CD8-positive, alpha-beta memory T cell (primary cell): ENCODE measurements at regions not wholly inside any gene's neighbourhood (a gene's known extent, or its start where the extent isn't known, plus 50 kb on each side); places are given as distances from the start of the nearest gene placed in this dataset.

Source experiments
- CTCF ChIA-PET: fragments of 350-600 bp; sonication (Branson Sonifier 250); formaldehyde crosslinking; loops from one replicate; lab custom pipeline; 2021; ENCODE audit warnings: antibody characterized with exemption; lab: Charles Lee
- POLR2A ChIA-PET: fragments of 350-600 bp; sonication (Branson Sonifier 250); formaldehyde crosslinking; loops from one replicate; lab custom pipeline; 2021; ENCODE audit warnings: antibody characterized with exemption; lab: Charles Lee
- DNase-seq, 5 donors: peaks; one replicate each; pipeline versions ENCODE4 v3.0.0 to v3.0.0-alpha.2; 2020 to 2022; ENCODE audit warnings: mixed read lengths in 1 of 5
- H3K27ac ChIP-seq: one replicate; pipeline ENCODE4 v1.7.0; 2013; ENCODE audit warnings: low read depth, mild to moderate bottlenecking, low read length, moderate library complexity
- H3K27me3 ChIP-seq: 2 replicates; pipeline ENCODE4 v1.7.0; 2013; ENCODE audit warnings: low read length, mild to moderate bottlenecking; ENCODE audit not compliant: insufficient read depth, poor library complexity, severe bottlenecking
- H3K36me3 ChIP-seq: 2 replicates; pipeline ENCODE4 v1.7.0; 2013; ENCODE audit warnings: mild to moderate bottlenecking, low read length, moderate library complexity; ENCODE audit not compliant: insufficient read depth
- H3K4me1 ChIP-seq: 2 replicates; pipeline ENCODE4 v1.7.0; 2013; ENCODE audit warnings: mild to moderate bottlenecking, low read length, moderate library complexity; ENCODE audit not compliant: insufficient read depth
- H3K4me3 ChIP-seq: 2 replicates; pipeline ENCODE4 v1.7.0; 2013; ENCODE audit warnings: mild to moderate bottlenecking, low read length
- H3K9me3 ChIP-seq: 2 replicates; pipeline ENCODE4 v1.7.0; 2013; ENCODE audit warnings: mild to moderate bottlenecking, low read length
- H3K27ac Mint-ChIP-seq, 8 donors: one replicate each; pipeline ENCODE4 v1.8.0; 2020 to 2021; ENCODE audit warnings: mixed read lengths in 8 of 8, mild to moderate bottlenecking in 6 of 8, inconsistent platforms in 3 of 8, moderate library complexity in 3 of 8
- H3K27me3 Mint-ChIP-seq, 2 donors: one replicate each; pipeline ENCODE4 v1.8.0; 2020 to 2021; ENCODE audit warnings: mixed read lengths in 2 of 2, mild to moderate bottlenecking in 1 of 2, moderate library complexity in 1 of 2
- H3K36me3 Mint-ChIP-seq, 3 donors: one replicate each; pipeline ENCODE4 v1.8.0; 2020 to 2021; ENCODE audit warnings: mixed read lengths in 3 of 3, inconsistent platforms in 1 of 3, mild to moderate bottlenecking in 1 of 3
- H3K4me1 Mint-ChIP-seq, 3 donors: one replicate each; pipeline ENCODE4 v1.8.0; 2020 to 2021; ENCODE audit warnings: mixed read lengths in 3 of 3, inconsistent platforms in 1 of 3, mild to moderate bottlenecking in 1 of 3
- H3K4me3 Mint-ChIP-seq, 7 donors: one replicate each; pipeline ENCODE4 v1.8.0; 2020 to 2021; ENCODE audit warnings: mixed read lengths in 7 of 7, mild to moderate bottlenecking in 6 of 7, moderate library complexity in 4 of 7, inconsistent platforms in 2 of 7
- H3K9me3 Mint-ChIP-seq, 5 donors: one replicate each; pipeline ENCODE4 v1.8.0; 2020 to 2022; ENCODE audit warnings: mixed read lengths in 5 of 5, mild to moderate bottlenecking in 3 of 5, moderate library complexity in 2 of 5, inconsistent platforms in 1 of 5

DNA sequence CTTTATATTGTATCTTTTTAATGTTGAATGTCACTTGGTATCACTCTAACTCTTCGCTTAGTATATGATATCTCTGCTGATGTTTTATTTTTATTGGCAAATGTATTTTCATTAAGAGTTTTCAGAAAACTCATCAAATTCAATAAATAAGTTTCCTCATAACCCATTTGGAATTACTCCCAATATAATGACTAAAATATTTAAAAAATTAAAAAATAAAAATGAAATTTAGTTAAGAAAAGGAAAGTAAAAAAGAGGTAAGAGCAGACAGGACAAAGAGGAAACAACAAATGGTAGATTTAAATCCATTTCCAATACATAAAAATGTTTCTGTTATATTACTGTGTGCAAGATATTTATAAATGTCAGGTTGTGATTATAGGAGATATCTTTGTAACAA lies 548.9 kb upstream of the SPRY2 start:
- Histone ChIP-seq H3K27ac (no peak overlapping the region), H3K4me3 (no peak overlapping the region), H3K27me3 (no peaks in the 10 kb centered on the region), H3K9me3 (no peaks in the 10 kb centered on the region), H3K4me1 (no peaks in the 10 kb centered on the region), H3K36me3 (no peaks in the 10 kb centered on the region)
- Mint-ChIP-seq H3K27ac (no peak overlapping the region), H3K4me3 (no peak overlapping the region), H3K27me3 (no peaks in the 10 kb centered on the region), H3K9me3 (peaks cover 0 to 14% (median 0%) of the 10 kb centered on the region in 5 donors), H3K36me3 (no peaks in the 10 kb centered on the region), H3K4me1 (no peaks in the 10 kb centered on the region)
- POLR2A ChIA-PET = no interaction called here
- CTCF ChIA-PET = no interaction called here
- DNase-seq = no peak

DNA sequence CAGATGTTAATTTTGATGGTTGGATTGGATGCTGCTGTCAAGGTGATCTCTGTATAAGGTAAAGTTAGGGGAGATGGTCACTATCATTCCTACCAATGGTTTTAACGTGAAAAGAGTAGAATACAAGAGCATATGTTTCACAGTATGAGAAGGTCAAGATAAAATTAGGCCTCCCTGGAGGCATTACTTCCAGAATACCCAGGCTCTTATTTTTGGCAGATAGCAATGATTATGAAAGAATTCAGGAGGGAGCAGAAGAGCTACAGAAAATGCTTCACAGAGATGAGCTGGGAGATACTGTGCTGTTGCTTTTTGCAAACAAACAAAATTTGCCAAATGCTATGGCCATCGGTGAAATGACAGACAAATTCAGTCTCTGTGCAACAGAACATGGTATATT lies 547.5 kb upstream of the SPRY2 start:
- Histone ChIP-seq H3K4me1 (no peaks in the 10 kb centered on the region), H3K36me3 (no peaks in the 10 kb centered on the region), H3K27ac (no peak overlapping the region), H3K4me3 (no peak overlapping the region), H3K27me3 (no peaks in the 10 kb centered on the region), H3K9me3 (no peaks in the 10 kb centered on the region)
- H3K27ac Mint-ChIP-seq = no peak overlapping the region
- CTCF ChIA-PET = no interaction called here
- H3K4me1 Mint-ChIP-seq = no peaks in the 10 kb centered on the region
- POLR2A ChIA-PET = no interaction called here
- no peaks in the 10 kb centered on the region for H3K36me3 Mint-ChIP-seq
- no peaks in the 10 kb centered on the region for H3K27me3 Mint-ChIP-seq
- no peak overlapping the region for H3K4me3 Mint-ChIP-seq
- DNase-seq = no peak
- H3K9me3 Mint-ChIP-seq = peaks cover 0 to 14% (median 0%) of the 10 kb centered on the region in 5 donors

DNA sequence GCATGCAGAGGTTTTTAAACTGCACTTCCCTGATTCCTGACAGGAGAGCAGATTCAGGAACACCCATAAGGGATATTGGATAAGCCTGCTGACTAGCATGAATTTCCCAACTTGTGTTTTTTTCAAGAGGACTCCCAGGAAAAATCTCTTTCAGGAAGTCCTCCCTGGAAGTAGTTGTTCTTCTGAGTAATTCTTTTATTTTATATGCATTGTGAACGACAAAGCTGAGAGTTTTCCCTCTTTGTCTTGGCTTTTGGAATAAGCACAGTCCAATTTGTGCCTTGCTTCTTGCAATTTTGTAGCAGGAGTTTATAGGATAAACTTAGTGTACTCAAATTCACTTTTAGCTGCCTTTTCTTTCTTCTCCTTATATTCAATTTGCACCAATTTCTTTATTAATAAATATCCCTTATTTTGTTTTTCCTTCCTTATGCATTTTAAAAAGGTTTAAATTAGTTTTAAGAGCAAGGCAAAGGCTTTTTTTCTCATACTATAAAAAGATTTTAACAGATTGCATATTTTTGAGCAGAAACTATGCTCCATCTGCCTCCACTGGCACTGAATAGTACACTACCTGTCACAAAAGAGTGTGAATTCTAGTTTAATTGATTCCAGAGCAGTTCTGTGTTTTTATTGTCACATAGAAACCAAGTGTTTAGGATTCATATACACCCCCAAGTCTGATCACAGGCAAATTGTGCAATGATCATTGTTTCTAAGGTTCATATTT lies 543.3 kb upstream of the SPRY2 start:
- ChIA-PET POLR2A (no interaction called here), CTCF (no interaction called here)
- Mint-ChIP-seq H3K9me3 (peaks cover 0 to 8% (median 0%) of the 10 kb centered on the region in 5 donors), H3K36me3 (no peaks in the 10 kb centered on the region), H3K4me1 (no peaks in the 10 kb centered on the region), H3K4me3 (no peak overlapping the region), H3K27me3 (no peaks in the 10 kb centered on the region), H3K27ac (no peak overlapping the region)
- no peaks in the 10 kb centered on the region for H3K9me3 ChIP-seq
- no peaks in the 10 kb centered on the region for H3K36me3 ChIP-seq
- no peak overlapping the region for H3K27ac ChIP-seq
- H3K4me3 ChIP-seq = no peak overlapping the region
- H3K4me1 ChIP-seq = no peaks in the 10 kb centered on the region
- DNase-seq = no peak
- no peaks in the 10 kb centered on the region for H3K27me3 ChIP-seq

DNA sequence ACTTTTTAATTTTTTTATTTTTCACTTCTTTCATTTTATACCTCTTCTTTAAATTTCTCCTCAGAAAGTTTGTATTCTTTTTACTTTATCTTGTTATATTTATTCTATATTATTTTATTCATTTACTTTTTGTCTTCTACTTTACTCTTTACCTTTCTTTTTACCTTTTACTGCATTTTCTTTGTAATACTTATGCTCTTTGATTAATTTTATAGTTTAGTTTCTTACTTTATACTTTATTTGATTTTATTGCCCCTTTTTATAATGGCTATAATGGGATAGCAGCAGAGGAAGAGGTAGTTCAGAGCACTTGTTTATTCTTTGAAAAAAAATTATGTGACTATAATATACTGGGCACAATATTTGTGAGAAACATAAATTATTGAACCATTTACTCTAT lies 542.6 kb upstream of the SPRY2 start:
- Mint-ChIP-seq H3K27me3 (no peaks in the 10 kb centered on the region), H3K9me3 (peaks cover 0 to 5% (median 0%) of the 10 kb centered on the region in 5 donors), H3K27ac (no peak overlapping the region), H3K36me3 (no peaks in the 10 kb centered on the region), H3K4me3 (no peak overlapping the region), H3K4me1 (no peaks in the 10 kb centered on the region)
- H3K27ac ChIP-seq = no peak overlapping the region
- no peaks in the 10 kb centered on the region for H3K27me3 ChIP-seq
- no peaks in the 10 kb centered on the region for H3K36me3 ChIP-seq
- CTCF ChIA-PET = no interaction called here
- no peaks in the 10 kb centered on the region for H3K9me3 ChIP-seq
- no peak overlapping the region for H3K4me3 ChIP-seq
- no peaks in the 10 kb centered on the region for H3K4me1 ChIP-seq
- POLR2A ChIA-PET = no interaction called here
- no peak for DNase-seq

DNA sequence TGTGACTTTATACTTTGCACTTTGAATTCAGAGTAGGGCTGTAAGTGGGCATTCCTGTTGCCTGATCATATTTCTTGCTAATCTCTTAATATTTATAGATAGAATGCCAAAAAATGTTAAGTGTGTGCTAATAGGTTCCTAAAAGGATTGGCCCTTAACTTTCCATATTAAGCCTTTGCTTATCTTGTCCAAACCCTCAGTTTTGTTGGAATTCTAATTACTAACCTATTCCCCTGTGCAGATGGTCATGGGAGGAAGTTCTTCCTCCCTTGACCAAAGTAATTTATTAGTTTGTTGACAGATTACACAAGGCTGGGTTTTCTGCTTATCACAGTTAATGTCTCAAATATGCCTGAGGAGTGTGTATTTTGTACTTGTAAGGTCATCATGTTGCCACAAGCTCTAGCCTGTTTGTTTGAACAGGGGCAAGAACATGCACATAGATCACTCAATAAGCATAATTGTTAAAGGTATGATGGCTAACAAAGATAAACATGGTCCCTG lies 541.1 kb upstream of the SPRY2 start:
- no peaks in the 10 kb centered on the region for H3K36me3 Mint-ChIP-seq
- H3K27me3 Mint-ChIP-seq = no peaks in the 10 kb centered on the region
- CTCF ChIA-PET = no interaction called here
- H3K4me3 Mint-ChIP-seq = no peak overlapping the region
- H3K9me3 Mint-ChIP-seq = no peaks in the 10 kb centered on the region
- H3K4me3 ChIP-seq = no peak overlapping the region
- no peaks in the 10 kb centered on the region for H3K27me3 ChIP-seq
- no peak overlapping the region for H3K27ac ChIP-seq
- DNase-seq = no peak
- H3K9me3 ChIP-seq = no peaks in the 10 kb centered on the region
- POLR2A ChIA-PET = no interaction called here
- no peaks in the 10 kb centered on the region for H3K4me1 Mint-ChIP-seq
- H3K36me3 ChIP-seq = no peaks in the 10 kb centered on the region
- no peak overlapping the region for H3K27ac Mint-ChIP-seq
- H3K4me1 ChIP-seq = no peaks in the 10 kb centered on the region

DNA sequence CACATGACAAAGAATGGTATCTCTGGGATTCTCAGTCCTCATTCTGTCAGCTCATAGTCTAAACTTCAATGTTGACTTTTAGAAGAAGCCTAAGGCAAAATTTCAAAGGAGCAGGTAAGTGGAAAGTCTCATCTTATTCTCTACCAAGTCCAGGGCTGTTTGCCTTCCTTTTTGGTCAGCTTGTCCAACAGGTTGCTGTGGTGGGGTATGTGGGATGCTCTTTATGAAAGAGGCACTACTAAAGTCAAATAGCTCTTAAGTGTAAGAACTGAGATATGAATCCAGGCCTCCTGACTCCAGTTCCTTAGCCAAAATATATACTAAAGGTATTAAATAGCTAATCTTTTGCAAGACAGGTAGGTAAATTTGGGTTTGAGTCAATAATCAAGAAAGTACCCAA lies 540.6 kb upstream of the SPRY2 start:
- ChIA-PET CTCF (no interaction called here), POLR2A (no interaction called here)
- Mint-ChIP-seq H3K27me3 (no peaks in the 10 kb centered on the region), H3K36me3 (no peaks in the 10 kb centered on the region), H3K9me3 (no peaks in the 10 kb centered on the region), H3K27ac (no peak overlapping the region), H3K4me1 (no peaks in the 10 kb centered on the region), H3K4me3 (no peak overlapping the region)
- no peak for DNase-seq
- no peak overlapping the region for H3K4me3 ChIP-seq
- H3K36me3 ChIP-seq = no peaks in the 10 kb centered on the region
- H3K27me3 ChIP-seq = no peaks in the 10 kb centered on the region
- H3K27ac ChIP-seq = no peak overlapping the region
- H3K9me3 ChIP-seq = no peaks in the 10 kb centered on the region
- H3K4me1 ChIP-seq = no peaks in the 10 kb centered on the region

DNA sequence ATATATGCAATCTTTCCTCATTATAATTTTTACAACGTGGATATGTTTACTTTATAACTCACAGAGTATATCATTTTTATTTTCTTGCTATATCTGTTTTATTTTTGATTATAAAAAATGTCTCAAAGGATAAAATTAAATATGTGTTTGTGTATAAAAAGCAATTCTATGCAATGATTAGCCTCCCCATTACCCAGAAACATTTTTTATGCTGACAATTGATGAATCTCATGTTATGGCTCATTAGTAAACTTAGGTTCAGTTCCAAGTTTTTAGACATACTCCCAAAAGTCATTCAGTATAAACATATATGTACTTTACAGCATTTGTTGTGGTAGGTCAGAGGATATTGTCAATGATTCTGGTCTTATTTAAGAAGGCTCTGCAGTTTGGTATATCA lies 540.1 kb upstream of the SPRY2 start:
- Mint-ChIP-seq H3K4me3 (no peak overlapping the region), H3K36me3 (no peaks in the 10 kb centered on the region), H3K4me1 (no peaks in the 10 kb centered on the region), H3K9me3 (no peaks in the 10 kb centered on the region), H3K27ac (no peak overlapping the region), H3K27me3 (no peaks in the 10 kb centered on the region)
- H3K36me3 ChIP-seq = no peaks in the 10 kb centered on the region
- DNase-seq = no peak
- no peak overlapping the region for H3K27ac ChIP-seq
- no peaks in the 10 kb centered on the region for H3K4me1 ChIP-seq
- CTCF ChIA-PET = no interaction called here
- H3K4me3 ChIP-seq = no peak overlapping the region
- POLR2A ChIA-PET = no interaction called here
- no peaks in the 10 kb centered on the region for H3K9me3 ChIP-seq
- H3K27me3 ChIP-seq = no peaks in the 10 kb centered on the region

DNA sequence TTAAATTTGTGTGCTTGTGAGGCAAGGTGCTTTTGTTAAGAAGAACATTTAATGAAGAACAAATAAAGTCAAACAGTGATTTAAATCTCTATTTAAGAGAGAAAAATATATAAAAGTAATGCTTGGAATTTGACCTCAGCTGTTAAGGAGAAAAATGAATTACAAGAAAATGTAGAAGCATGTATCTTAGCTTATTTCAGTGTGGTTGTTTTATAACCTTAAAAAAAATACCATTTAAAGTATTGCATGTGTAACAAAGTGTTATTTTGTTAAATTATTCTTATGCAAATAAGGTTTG lies 537.0 kb upstream of the SPRY2 start:
- ChIA-PET POLR2A (no interaction called here), CTCF (no interaction called here)
- Histone ChIP-seq H3K27me3 (no peaks in the 10 kb centered on the region), H3K4me1 (no peaks in the 10 kb centered on the region), H3K9me3 (no peaks in the 10 kb centered on the region), H3K36me3 (no peaks in the 10 kb centered on the region), H3K27ac (no peak overlapping the region), H3K4me3 (no peak overlapping the region)
- no peak overlapping the region for H3K27ac Mint-ChIP-seq
- DNase-seq = no peak
- H3K36me3 Mint-ChIP-seq = no peaks in the 10 kb centered on the region
- no peak overlapping the region for H3K4me3 Mint-ChIP-seq
- no peaks in the 10 kb centered on the region for H3K27me3 Mint-ChIP-seq
- H3K9me3 Mint-ChIP-seq = peaks cover 0 to 8% (median 0%) of the 10 kb centered on the region in 5 donors
- H3K4me1 Mint-ChIP-seq = no peaks in the 10 kb centered on the region
